B cell (primary cell): ENCODE measurements at regions not wholly inside any gene's neighbourhood (a gene's known extent, or its start where the extent isn't known, plus 50 kb on each side); places are given as distances from the start of the nearest gene placed in this dataset.

ENCODE experiments used
- ATAC-seq: fragments of 200-7000 bp; cut with Tn5 transposase; one replicate; pipeline ENCODE4 v1.10.0; 2021; ENCODE audit warnings: low read depth, mild to moderate bottlenecking, moderate number of reproducible peaks, moderate library complexity
- CTCF ChIA-PET: fragments of 350-600 bp; sonication (Branson Sonifier 250); formaldehyde crosslinking; loops from one replicate; lab custom pipeline; 2021; ENCODE audit warnings: antibody characterized with exemption, inconsistent platforms; lab: Charles Lee
- POLR2A ChIA-PET: fragments of 350-600 bp; sonication (Branson Sonifier 250); formaldehyde crosslinking; loops from one replicate; lab custom pipeline; 2021; ENCODE audit warnings: antibody characterized with exemption; lab: Charles Lee
- DNase-seq: peaks from one replicate; pipeline ENCODE4 v3.0.0; 2013
- H2AFZ ChIP-seq: 2 replicates; pipeline ENCODE4 v1.6.1; 2012; ENCODE audit warnings: mild to moderate bottlenecking, low read depth, low read length; ENCODE audit not compliant: insufficient read depth, poor library complexity, severe bottlenecking
- H3K27ac ChIP-seq, 2 donors: 1 replicate in 1 of 2; 2 replicates in 1 of 2; pipeline ENCODE4 v1.5.1; 2012 to 2013; ENCODE audit warnings: low read length in 2 of 2, mild to moderate bottlenecking in 2 of 2, moderate library complexity in 1 of 2
- H3K27me3 ChIP-seq, 4 experiments: fragments of 200-600 bp in 1 of 4; sonication (generic) in 1 of 4; replicated peaks in 1 of 4; 1 replicate in 2 of 4; 2 replicates in 2 of 4; pipeline versions ENCODE4 v1.6.1 to v1.7.0; 2013 to 2016; ENCODE audit warnings: low read length in 3 of 4, mild to moderate bottlenecking in 2 of 4, mixed read lengths in 1 of 4, moderate library complexity in 1 of 4; ENCODE audit not compliant: insufficient read depth in 4 of 4, control insufficient read depth in 3 of 4; ENCODE audit errors: control extremely low read depth in 1 of 4
- H3K36me3 ChIP-seq, 2 experiments: replicated peaks in 1 of 2; 1 replicate in 1 of 2; 2 replicates in 1 of 2; pipeline versions ENCODE4 v1.6.1 to v1.7.1; 2013; ENCODE audit warnings: low read length in 1 of 2; ENCODE audit not compliant: insufficient read depth in 2 of 2, control insufficient read depth in 1 of 2; ENCODE audit errors: control extremely low read depth in 1 of 2, extremely low read depth in 1 of 2
- H3K4me1 ChIP-seq, 2 donors: fragments of 200-600 bp in 1 of 2; sonication (generic) in 1 of 2; 1 replicate in 1 of 2; 2 replicates in 1 of 2; pipeline versions ENCODE4 v1.5.1 to v1.6.1; 2013 to 2017; ENCODE audit warnings: low read length in 2 of 2; ENCODE audit not compliant: control insufficient read depth in 2 of 2, insufficient read depth in 2 of 2
- H3K4me2 ChIP-seq: replicated peaks from 2 replicates; pipeline ENCODE3; 2012; ENCODE audit warnings: mild to moderate bottlenecking, low read depth, low read length; ENCODE audit not compliant: poor library complexity, severe bottlenecking
- H3K4me3 ChIP-seq, 5 experiments: fragments of 200-600 bp in 1 of 5; sonication (generic) in 1 of 5; 1 replicate in 3 of 5; 2 replicates in 2 of 5; pipeline versions ENCODE4 v1.5.1 to v1.7.0; 2011 to 2016; ENCODE audit warnings: low read length in 4 of 5, mild to moderate bottlenecking in 4 of 5, low read depth in 2 of 5, control low read depth in 1 of 5, moderate library complexity in 1 of 5; ENCODE audit not compliant: insufficient read depth in 1 of 5; ENCODE audit errors: control extremely low read depth in 1 of 5, extremely low read depth in 1 of 5
- H3K79me2 ChIP-seq: fragments of 200-600 bp; sonication (generic); one replicate; pipeline ENCODE4 v1.6.0; 2016; ENCODE audit warnings: low read length; ENCODE audit not compliant: control insufficient read depth, insufficient read depth
- H3K9ac ChIP-seq: fragments of 200-600 bp; sonication (generic); 2 replicates; pipeline ENCODE4 v1.6.1; 2017; ENCODE audit warnings: mild to moderate bottlenecking, low read length, moderate library complexity
- H3K9me3 ChIP-seq, 3 donors: one replicate each; pipeline versions ENCODE4 v1.6.1 to v1.7.1; 2013; ENCODE audit warnings: low read length in 2 of 3; ENCODE audit not compliant: control insufficient read depth in 2 of 3, insufficient read depth in 1 of 3; ENCODE audit errors: control extremely low read depth in 1 of 3
- H4K20me1 ChIP-seq: 2 replicates; pipeline ENCODE4 v1.6.0; 2012; ENCODE audit warnings: mild to moderate bottlenecking, low read length; ENCODE audit not compliant: insufficient read depth, control insufficient read depth, poor library complexity, severe bottlenecking
- H3K27ac Mint-ChIP-seq: one replicate; pipeline ENCODE4 v1.8.0; 2021; ENCODE audit warnings: mixed read lengths
- H3K27me3 Mint-ChIP-seq: one replicate; pipeline ENCODE4 v1.8.0; 2021; ENCODE audit warnings: mixed read lengths
- H3K4me1 Mint-ChIP-seq: one replicate; pipeline ENCODE4 v1.8.0; 2021; ENCODE audit warnings: mixed read lengths
- H3K4me3 Mint-ChIP-seq: one replicate; pipeline ENCODE4 v1.8.0; 2021; ENCODE audit warnings: mixed read lengths
- H3K9me3 Mint-ChIP-seq: one replicate; pipeline ENCODE4 v1.8.0; 2022; ENCODE audit warnings: mixed read lengths; ENCODE audit not compliant: insufficient read depth
- CTCF ChIP-seq: fragments of 200-600 bp; IDR thresholded peaks from one replicate; pipeline ENCODE4 v1.8.0; 2022; ENCODE audit warnings: antibody characterized with exemption, mild to moderate bottlenecking
- EZH2 ChIP-seq: IDR thresholded peaks from 2 replicates; pipeline ENCODE4 v1.6.1; 2012; ENCODE audit warnings: borderline replicate concordance, low read depth, mild to moderate bottlenecking, moderate library complexity, low read length; ENCODE audit not compliant: insufficient read depth, poor library complexity, severe bottlenecking
- WGBS: methylation state at CpG from one replicate; pipeline ENCODE4 v1.1.5; 2013; ENCODE audit warnings: missing lambda C conversion rate; ENCODE audit not compliant: insufficient coverage; 5-methylcytosine and 5-hydroxymethylcytosine counted together
- intact Hi-C: fragments of 100-400 bp; cut with micrococcal nuclease; formaldehyde crosslinking; loops from one replicate; pipeline ENCODE4 v1.10.0; 2022

GRCh38 chr9:99515093-99515492 is 293.0 kb downstream of the SEC61B start:
- no peak overlapping the region for H3K9ac ChIP-seq
- no peaks in the 10 kb centered on the region for H3K36me3 ChIP-seq
- H3K27ac ChIP-seq = peak overlapping the region in 1 of 2 donors; percentile 74
- peaks cover 58 to 61% of the 10 kb centered on the region in 2 donors for H3K4me1 ChIP-seq
- 0% methylated on average over 1 of the region's 1 CpG for WGBS
- H3K9me3 Mint-ChIP-seq = no peaks in the 10 kb centered on the region
- H3K4me2 ChIP-seq = peak overlapping the region; percentile 67
- peaks cover 65% of the 10 kb centered on the region for H3K4me1 Mint-ChIP-seq
- H2AFZ ChIP-seq = peak overlapping the region; percentile 16
- H3K27ac Mint-ChIP-seq = peak overlapping the region; percentile 74
- no peaks in the 10 kb centered on the region for H4K20me1 ChIP-seq
- H3K79me2 ChIP-seq = no peaks in the 10 kb centered on the region
- intact Hi-C loops = loop anchor here (5.0 to 10.0 kb wide), 4 partner anchors 77 to 330 kb away; no protein-coding TSS in a partner anchor
- ChIA-PET CTCF (interaction anchor here (1.1 to 1.3 kb wide), 2 partner anchors 110 to 284 kb away, joined by 3 read pairs; no protein-coding TSS in a partner anchor), POLR2A (no interaction called here)
- no peaks in the 10 kb centered on the region for H3K27me3 ChIP-seq
- H3K4me3 ChIP-seq = no peak overlapping the region
- ATAC-seq (no peak), DNase-seq (no peak)
- no peaks in the 10 kb centered on the region for H3K9me3 ChIP-seq
- H3K4me3 Mint-ChIP-seq = peak overlapping the region; percentile 30
- no peak for TF ChIP-seq EZH2
- no peak for TF ChIP-seq CTCF
- H3K27me3 Mint-ChIP-seq = no peaks in the 10 kb centered on the region

GRCh38 chr9:99515895-99516656 is 294.0 kb downstream of the SEC61B start:
- WGBS = 37% methylated on average over 7 of the region's 7 CpGs
- H3K27me3 ChIP-seq = no peaks in the 10 kb centered on the region
- Mint-ChIP-seq H3K27me3 (no peaks in the 10 kb centered on the region), H3K4me1 (peaks cover 57% of the 10 kb centered on the region), H3K9me3 (no peaks in the 10 kb centered on the region), H3K4me3 (peak overlapping the region; percentile 66), H3K27ac (peak overlapping the region; percentile 82)
- no peaks in the 10 kb centered on the region for H3K9me3 ChIP-seq
- ChIA-PET POLR2A (interaction anchor here (0.6 kb wide), 1 partner anchor 242 kb away, joined by 3 read pairs; no protein-coding TSS in a partner anchor), CTCF (interaction anchor here (1.3 to 1.4 kb wide), 2 partner anchors 111 to 285 kb away, joined by 3 to 7 read pairs; no protein-coding TSS in a partner anchor)
- peak overlapping the region; percentile 52 to 74 for H3K27ac ChIP-seq
- no peaks in the 10 kb centered on the region for H3K79me2 ChIP-seq
- peak overlapping the region; percentile 67 for H3K4me2 ChIP-seq
- H3K9ac ChIP-seq = peak overlapping the region; percentile 22
- peak overlapping the region; percentile 31 for H2AFZ ChIP-seq
- H4K20me1 ChIP-seq = no peaks in the 10 kb centered on the region
- H3K36me3 ChIP-seq = no peaks in the 10 kb centered on the region
- peaks cover 50 to 52% of the 10 kb centered on the region in 2 donors for H3K4me1 ChIP-seq
- ATAC-seq (peak; percentile 59), DNase-seq (peak; percentile 62)
- H3K4me3 ChIP-seq = no peak overlapping the region
- no peak for TF ChIP-seq CTCF
- TF ChIP-seq EZH2 = no peak
- intact Hi-C loops = loop anchor here (5.0 to 10.0 kb wide), 4 partner anchors 76 to 331 kb away; no protein-coding TSS in a partner anchor
